ENCODE measurements at regions not wholly inside any gene's neighbourhood (a gene's known extent, or its start where the extent isn't known, plus 50 kb on each side); places are given as distances from the start of the nearest gene placed in this dataset.

DNA sequence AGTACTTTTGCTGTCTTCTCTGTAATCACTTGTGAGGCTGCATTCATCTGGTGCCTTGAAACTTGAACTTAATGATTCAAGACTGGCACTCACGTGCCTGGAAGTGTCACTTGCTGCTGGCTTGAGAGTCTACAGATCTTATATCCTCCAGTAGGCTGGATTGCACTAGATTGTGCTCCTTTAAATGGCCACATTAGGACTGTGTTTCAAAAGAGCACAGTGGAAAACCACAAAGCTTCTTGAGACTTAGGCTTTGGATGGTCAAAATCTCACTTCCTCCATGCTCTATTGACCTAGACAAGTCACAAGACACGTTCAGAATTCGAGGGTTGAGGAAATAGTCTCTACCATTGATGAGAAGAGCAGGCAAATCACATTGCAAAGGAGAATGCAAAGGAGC, 1278.8 kb upstream of the MIR17HG start:
- peaks cover 9% of the 10 kb centered on the region for H3K9me3 Mint-ChIP-seq
- H3K4me3 Mint-ChIP-seq: no peak overlapping the region
- no peak for DNase-seq (ENCODE audit: low spot score)
- no peak overlapping the region for H3K27ac Mint-ChIP-seq
- H3K4me1 Mint-ChIP-seq: no peaks in the 10 kb centered on the region
- CTCF ChIA-PET: no interaction called here
- ATAC-seq: no peak
- H3K36me3 Mint-ChIP-seq: peaks cover 4% of the 10 kb centered on the region
- POLR2A ChIA-PET: no interaction called here
- no peaks in the 10 kb centered on the region for H3K27me3 Mint-ChIP-seq (ENCODE audit: low read depth)
- TF ChIP-seq ATF2 (CRISPR knock-in tag; IDR thresholded peaks at IDR 0.05; ENCODE audit: borderline replicate concordance, low read depth): no peak
- TF ChIP-seq, protein P1, sequence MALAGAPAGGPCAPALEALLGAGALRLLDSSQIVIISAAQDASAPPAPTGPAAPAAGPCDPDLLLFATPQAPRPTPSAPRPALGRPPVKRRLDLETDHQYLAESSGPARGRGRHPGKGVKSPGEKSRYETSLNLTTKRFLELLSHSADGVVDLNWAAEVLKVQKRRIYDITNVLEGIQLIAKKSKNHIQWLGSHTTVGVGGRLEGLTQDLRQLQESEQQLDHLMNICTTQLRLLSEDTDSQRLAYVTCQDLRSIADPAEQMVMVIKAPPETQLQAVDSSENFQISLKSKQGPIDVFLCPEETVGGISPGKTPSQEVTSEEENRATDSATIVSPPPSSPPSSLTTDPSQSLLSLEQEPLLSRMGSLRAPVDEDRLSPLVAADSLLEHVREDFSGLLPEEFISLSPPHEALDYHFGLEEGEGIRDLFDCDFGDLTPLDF (CRISPR knock-in tag; IDR thresholded peaks at IDR 0.05): no peak
- no peak for TF ChIP-seq ZNF532 (CRISPR knock-in tag; IDR thresholded peaks at IDR 0.05; ENCODE audit: borderline replicate concordance)
- TF ChIP-seq, protein P2, sequence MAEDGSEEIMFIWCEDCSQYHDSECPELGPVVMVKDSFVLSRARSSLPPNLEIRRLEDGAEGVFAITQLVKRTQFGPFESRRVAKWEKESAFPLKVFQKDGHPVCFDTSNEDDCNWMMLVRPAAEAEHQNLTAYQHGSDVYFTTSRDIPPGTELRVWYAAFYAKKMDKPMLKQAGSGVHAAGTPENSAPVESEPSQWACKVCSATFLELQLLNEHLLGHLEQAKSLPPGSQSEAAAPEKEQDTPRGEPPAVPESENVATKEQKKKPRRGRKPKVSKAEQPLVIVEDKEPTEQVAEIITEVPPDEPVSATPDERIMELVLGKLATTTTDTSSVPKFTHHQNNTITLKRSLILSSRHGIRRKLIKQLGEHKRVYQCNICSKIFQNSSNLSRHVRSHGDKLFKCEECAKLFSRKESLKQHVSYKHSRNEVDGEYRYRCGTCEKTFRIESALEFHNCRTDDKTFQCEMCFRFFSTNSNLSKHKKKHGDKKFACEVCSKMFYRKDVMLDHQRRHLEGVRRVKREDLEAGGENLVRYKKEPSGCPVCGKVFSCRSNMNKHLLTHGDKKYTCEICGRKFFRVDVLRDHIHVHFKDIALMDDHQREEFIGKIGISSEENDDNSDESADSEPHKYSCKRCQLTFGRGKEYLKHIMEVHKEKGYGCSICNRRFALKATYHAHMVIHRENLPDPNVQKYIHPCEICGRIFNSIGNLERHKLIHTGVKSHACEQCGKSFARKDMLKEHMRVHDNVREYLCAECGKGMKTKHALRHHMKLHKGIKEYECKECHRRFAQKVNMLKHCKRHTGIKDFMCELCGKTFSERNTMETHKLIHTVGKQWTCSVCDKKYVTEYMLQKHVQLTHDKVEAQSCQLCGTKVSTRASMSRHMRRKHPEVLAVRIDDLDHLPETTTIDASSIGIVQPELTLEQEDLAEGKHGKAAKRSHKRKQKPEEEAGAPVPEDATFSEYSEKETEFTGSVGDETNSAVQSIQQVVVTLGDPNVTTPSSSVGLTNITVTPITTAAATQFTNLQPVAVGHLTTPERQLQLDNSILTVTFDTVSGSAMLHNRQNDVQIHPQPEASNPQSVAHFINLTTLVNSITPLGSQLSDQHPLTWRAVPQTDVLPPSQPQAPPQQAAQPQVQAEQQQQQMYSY (CRISPR knock-in tag; IDR thresholded peaks at IDR 0.05): no peak
- TF ChIP-seq STAT6 (CRISPR knock-in tag; conservative IDR thresholded peaks at IDR 0.05; ENCODE audit: low read depth): no peak
- TF ChIP-seq IRF2 (CRISPR knock-in tag; IDR thresholded peaks at IDR 0.05; ENCODE audit: borderline replicate concordance, low read depth): no peak
- TF ChIP-seq, protein P3, sequence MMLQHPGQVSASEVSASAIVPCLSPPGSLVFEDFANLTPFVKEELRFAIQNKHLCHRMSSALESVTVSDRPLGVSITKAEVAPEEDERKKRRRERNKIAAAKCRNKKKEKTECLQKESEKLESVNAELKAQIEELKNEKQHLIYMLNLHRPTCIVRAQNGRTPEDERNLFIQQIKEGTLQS (CRISPR knock-in tag; conservative IDR thresholded peaks at IDR 0.05): no peak
- TF ChIP-seq PRRX2 (CRISPR knock-in tag; IDR thresholded peaks at IDR 0.05): no peak
- TF ChIP-seq RELA (CRISPR knock-in tag; IDR thresholded peaks at IDR 0.05; ENCODE audit: borderline replicate concordance): no peak
- no peak for TF ChIP-seq NFE2L1 (CRISPR knock-in tag; IDR thresholded peaks at IDR 0.05)
- TF ChIP-seq JAZF1 (CRISPR knock-in tag; IDR thresholded peaks at IDR 0.05): no peak
- TF ChIP-seq ESRRA (CRISPR knock-in tag; IDR thresholded peaks at IDR 0.05; ENCODE audit: borderline replicate concordance): no peak
- no peak for TF ChIP-seq ZNF396 (CRISPR knock-in tag; IDR thresholded peaks at IDR 0.05; ENCODE audit: borderline replicate concordance)
- TF ChIP-seq TP53 (CRISPR knock-in tag; IDR thresholded peaks at IDR 0.05): no peak
- no peak for TF ChIP-seq NR1H2 (CRISPR knock-in tag; IDR thresholded peaks at IDR 0.05)
- TF ChIP-seq ATF1 (CRISPR knock-in tag; IDR thresholded peaks at IDR 0.05): no peak
- no peak for TF ChIP-seq SP1 (CRISPR knock-in tag; conservative IDR thresholded peaks at IDR 0.05)
- no peak for TF ChIP-seq NR2C2 (CRISPR knock-in tag; IDR thresholded peaks at IDR 0.05)
